ENCODE measurements at regions not wholly inside any gene's neighbourhood (a gene's known extent, or its start where the extent isn't known, plus 50 kb on each side); places are given as distances from the start of the nearest gene placed in this dataset.

DNA sequence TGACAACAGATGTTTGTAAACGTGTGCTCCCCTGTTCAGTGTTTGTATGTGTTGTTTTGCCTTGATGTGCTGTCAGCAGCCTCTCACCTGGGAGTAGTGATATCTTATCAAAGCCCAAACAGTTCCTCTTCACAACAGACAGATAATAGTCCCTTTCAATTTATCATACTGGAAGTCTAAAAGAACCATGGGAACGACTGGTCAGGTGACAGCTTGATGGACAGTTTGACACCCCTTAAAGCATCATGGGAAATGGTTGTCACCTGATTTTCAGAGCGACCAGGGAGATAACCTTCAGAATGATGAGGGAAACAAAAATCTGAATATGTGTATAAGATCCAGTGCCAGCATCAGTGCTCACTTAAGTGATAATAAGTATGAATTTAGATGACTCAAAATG lies 146.3 kb upstream of the SOX2 start:
- TF ChIP-seq, protein P1, sequence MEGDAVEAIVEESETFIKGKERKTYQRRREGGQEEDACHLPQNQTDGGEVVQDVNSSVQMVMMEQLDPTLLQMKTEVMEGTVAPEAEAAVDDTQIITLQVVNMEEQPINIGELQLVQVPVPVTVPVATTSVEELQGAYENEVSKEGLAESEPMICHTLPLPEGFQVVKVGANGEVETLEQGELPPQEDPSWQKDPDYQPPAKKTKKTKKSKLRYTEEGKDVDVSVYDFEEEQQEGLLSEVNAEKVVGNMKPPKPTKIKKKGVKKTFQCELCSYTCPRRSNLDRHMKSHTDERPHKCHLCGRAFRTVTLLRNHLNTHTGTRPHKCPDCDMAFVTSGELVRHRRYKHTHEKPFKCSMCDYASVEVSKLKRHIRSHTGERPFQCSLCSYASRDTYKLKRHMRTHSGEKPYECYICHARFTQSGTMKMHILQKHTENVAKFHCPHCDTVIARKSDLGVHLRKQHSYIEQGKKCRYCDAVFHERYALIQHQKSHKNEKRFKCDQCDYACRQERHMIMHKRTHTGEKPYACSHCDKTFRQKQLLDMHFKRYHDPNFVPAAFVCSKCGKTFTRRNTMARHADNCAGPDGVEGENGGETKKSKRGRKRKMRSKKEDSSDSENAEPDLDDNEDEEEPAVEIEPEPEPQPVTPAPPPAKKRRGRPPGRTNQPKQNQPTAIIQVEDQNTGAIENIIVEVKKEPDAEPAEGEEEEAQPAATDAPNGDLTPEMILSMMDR (IDR thresholded peaks at IDR 0.05), result no peak
- no peak for DNase-seq (ENCODE audit: low spot score)
- ATAC-seq (ENCODE audit: low FRiP score), result no peak

DNA sequence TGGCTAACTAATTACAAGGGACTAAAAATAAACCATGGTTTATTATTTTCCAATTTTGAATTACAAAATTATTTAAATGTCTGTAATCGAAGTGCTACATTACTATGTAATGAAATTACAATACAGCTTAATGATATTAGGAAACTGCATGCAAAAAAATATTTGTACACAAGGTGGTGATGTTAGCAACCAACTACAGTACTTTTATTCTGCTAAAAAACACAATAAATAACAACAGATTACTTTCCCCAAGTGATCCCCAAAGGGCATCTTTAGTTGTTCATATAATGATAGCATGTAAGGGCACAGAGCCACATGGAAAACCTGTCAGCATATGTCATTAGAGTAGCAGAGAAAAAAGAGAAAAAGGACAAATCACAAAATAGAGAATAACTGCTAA lies 147.5 kb upstream of the SOX2 start:
- DNase-seq (ENCODE audit: low spot score) (no peak), ATAC-seq (ENCODE audit: low FRiP score) (no peak)
- TF ChIP-seq, protein P1 (IDR thresholded peaks at IDR 0.05), result no peak

DNA sequence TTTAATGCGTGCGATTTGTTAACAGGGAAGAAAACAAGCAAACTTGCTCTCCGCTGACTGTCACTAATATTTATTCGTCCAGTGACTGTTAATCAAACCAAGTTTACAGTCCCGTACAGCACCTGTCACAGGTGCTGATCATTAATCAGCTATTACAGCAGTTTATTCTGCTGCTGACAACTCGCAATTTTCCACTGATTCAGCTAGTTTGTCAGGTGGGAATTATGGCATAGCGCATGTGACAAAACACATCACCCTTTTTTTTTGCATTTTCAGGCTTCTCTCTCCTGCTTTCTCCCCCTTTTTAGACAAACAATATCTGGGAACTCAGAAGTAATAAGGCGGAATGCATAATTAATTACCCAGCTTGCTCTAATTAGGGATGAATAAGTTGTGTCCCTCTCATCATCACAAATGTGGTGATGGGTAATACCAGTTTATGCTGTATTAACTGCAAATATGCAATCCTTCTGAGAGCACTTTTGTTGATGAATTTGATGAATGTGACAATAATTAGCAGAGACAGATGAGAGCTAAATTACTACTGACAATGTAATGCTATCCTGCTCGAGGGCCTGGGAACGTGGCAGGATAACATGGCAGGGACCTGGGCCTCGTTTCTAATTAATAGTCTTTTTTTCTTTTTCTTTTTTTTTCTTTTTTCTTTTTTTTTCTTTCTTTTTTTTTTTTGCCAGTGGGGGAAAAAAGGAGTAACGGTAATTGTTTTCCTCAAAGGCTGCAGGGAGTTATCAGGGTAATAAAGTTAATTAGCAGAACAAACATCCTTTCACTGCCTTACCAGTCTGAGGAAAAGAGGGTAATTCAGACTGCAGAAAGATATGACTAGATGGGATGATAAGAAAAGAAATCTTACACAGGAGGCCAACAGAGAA lies 150.3 kb upstream of the SOX2 start:
- TF ChIP-seq, protein P1 (IDR thresholded peaks at IDR 0.05), result no peak
- ATAC-seq (ENCODE audit: low FRiP score), result no peak
- no peak for DNase-seq (ENCODE audit: low spot score)

DNA sequence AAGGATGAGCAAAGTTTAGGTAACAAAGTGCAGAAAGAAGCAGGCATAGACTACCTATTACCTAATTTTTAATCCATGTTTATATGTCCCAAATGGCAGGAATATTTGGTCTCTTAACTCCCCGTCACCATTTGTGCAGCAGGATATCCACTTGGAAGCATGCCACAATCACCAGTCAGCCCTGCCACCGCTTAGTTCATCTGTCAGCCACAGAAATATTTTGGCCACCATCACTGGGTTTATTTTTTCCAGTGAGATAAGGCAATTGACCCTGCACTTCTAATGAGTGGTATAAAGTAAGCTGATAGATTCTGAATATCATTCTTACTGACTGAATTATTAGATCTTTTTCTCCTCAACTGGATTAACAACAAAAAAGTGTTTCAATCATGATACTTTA lies 152.9 kb upstream of the SOX2 start:
- DNase-seq (ENCODE audit: low spot score) (no peak), ATAC-seq (ENCODE audit: low FRiP score) (no peak)
- TF ChIP-seq, protein P1 (IDR thresholded peaks at IDR 0.05), result no peak

DNA sequence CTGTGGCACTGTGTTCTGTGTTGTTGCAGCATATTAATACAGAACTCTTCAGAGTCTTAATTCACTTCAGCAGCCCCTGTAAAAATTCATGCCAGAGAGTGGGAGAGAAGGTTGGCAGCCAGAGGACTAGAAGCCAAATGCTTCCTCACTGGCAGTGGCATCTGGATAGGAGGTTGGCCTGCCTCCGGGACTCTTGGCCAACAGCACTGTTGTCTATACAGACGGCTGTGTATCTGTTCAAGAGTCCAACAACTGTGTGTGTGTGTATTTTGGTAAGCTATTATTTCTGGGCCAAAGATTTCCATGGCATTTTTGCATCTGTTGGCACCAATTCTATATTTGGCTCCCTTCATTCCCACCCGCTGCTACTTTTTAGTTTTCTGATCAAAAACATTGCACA lies 156.0 kb upstream of the SOX2 start:
- no peak for ATAC-seq (ENCODE audit: low FRiP score)
- DNase-seq (ENCODE audit: low spot score), result no peak
- TF ChIP-seq, protein P1 (IDR thresholded peaks at IDR 0.05), result no peak

DNA sequence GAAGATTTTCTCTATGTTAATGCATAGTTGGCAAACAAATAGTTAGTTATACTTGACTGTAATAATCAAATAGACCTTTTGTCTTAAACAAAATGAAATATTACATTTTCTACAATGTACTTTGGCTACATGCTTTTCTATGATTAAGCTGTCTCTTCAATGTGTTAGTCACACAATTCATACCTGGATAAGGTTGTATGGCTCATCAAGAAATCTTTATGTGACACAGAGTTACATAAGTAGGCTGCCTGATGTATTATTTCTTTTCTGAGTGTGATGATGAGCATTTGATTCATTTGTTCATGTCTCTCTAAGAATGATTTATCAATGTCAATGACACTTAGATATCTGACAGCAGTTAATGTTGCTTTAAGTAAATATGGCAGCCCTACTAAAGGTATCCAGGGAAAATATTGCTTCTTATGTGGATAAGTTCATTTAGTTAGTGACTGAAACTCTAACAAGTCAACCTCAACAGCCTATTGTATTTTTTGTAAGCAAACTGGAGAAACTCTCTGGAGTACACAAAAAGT lies 157.4 kb upstream of the SOX2 start:
- TF ChIP-seq, protein P1 (IDR thresholded peaks at IDR 0.05), result no peak
- no peak for ATAC-seq (ENCODE audit: low FRiP score)

DNA sequence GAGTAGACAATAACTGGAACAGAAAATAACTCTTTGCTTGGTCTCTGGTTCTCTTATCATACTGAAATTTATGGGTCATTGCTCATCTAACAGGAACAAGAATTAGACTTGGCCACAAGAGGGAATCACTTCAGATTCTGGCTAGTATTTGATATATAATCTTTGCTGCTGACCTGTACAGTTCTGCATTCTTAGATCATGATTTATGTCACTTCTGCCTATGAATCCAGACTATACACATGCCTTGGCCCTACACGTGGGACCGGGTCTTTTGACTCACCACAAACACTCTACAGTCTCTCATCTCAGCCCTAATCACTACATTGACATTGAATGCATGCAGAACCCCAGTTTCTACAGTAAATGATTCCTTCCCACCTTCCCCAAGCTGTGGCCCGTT lies 162.5 kb upstream of the SOX2 start:
- TF ChIP-seq, protein P1 (IDR thresholded peaks at IDR 0.05), result no peak
- DNase-seq (ENCODE audit: low spot score), result no peak
- no peak for ATAC-seq (ENCODE audit: low FRiP score)

More for the DNA sequence above, 157.4 kb upstream of the SOX2 start:
- DNase-seq (ENCODE audit: low spot score), result no peak
